Stimulated activated naive CD8-positive, alpha-beta T cell treated with anti-CD3 and anti-CD28 coated beads, Interleukin-15, Interleukin-2, amounts not matched to agents 100 U/mL and 50 U/mL, for 24 hours (primary cell): ENCODE measurements at regions not wholly inside any gene's neighbourhood (a gene's known extent, or its start where the extent isn't known, plus 50 kb on each side); places are given as distances from the start of the nearest gene placed in this dataset.

Experiments used
- ATAC-seq: fragments of 150-1000 bp; cut with Tn5 transposase; one replicate; pipeline ENCODE4 v1.10.0; 2021
- DNase-seq: peaks from one replicate; pipeline ENCODE4 v3.0.0; 2021

GRCh38 chr5:93062548-93062947 is 518.5 kb downstream of the NR2F1-AS1 start:
- no peak for ATAC-seq
- DNase-seq: no peak

GRCh38 chr5:93058309-93058708 is 522.7 kb downstream of the NR2F1-AS1 start:
- ATAC-seq (no peak), DNase-seq (no peak)

DNA sequence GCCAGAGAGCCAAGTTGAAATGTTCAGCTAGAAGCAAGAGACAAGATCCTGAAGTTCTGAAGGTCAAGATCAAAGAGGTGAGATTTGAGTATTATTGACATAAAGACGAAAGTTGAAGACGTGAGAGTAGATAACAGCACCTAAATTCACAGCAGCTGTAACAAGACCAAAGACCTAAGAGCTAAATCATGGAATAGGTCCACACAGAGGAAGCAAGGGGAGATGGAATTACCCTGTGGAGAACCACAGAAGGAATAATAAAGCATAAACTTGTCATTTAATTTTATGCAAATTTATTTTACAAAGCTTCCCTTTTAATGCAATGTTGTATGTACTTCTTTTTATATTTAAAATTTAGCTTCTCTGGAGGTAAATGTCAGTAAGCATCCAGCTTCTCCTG is 523.7 kb downstream of the NR2F1-AS1 start:
- DNase-seq (no peak), ATAC-seq (no peak)

DNA sequence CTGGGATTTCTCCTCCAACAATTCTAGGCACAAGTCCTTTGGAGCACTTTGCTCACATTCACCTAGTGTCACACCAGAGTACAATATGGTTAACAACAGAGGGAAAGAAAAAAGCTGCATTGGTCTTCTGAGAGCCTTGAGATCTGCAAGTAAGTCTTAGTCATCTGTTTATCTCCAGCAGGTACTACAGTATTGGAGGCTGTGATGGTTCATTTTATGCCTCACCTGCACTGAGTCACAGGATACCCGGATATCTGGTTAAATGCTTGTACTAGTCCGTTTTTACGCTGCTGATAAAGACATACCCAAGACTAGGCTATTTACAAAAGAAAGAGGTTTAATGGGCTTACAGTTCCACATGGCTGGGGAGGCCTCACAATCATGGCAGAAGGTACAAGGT is 525.0 kb downstream of the NR2F1-AS1 start:
- no peak for DNase-seq
- no peak for ATAC-seq

- ATAC-seq (no peak), DNase-seq (no peak)
Measured at GRCh38 chr5:93055561-93055960, 525.5 kb downstream of the NR2F1-AS1 start.

DNA sequence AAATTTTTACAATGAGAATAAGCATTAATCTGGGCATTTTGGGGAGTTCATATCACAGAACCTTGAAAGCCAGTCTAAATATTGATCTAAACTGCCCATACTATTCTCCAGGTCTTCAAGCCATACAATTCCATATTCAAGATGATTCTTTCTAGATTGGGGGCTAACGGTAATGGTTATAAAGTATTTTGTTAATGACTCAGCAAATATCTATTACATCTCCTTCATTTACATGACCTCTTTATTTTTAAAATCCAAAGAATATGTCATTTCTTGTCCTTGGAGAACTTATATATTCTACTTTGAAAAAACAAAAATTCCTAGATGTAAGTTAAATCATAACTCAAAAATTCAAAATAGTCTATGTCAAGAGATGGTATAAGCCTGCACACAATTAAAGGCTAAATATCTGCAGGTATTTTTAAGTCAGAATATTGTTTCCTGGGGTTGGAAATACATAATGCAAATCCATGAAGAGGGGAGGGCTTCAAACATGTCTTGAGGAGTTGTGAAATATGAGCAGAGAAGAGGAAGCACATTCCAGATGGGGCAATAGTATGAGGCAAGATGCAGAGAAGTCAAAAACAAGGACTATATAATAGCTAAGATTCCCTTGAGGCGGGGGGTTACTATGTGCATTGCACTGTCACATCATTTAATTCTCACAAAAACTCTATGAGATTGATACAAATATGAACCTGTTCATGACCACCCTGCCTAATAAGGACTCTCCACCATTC is 526.4 kb downstream of the NR2F1-AS1 start:
- DNase-seq (no peak), ATAC-seq (no peak)

DNA sequence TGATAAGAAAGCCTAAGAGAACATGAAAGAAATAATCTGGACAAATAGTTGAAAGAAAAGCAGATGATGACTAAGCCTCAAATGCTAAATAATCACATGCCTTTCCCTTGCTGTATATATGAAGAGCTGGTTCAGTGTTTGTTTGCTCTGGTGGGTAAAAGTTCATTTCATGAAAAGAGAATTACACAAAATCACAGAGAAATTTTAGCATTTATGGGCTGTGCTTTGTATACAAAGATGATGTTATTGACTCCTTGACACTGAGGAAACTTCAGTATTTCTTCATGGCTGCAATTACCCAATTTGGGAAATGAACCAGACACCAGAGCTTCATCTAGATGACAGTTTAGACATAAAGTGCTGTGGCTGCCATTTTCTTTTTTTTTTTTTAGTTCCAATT is 527.2 kb downstream of the NR2F1-AS1 start:
- DNase-seq (no peak), ATAC-seq (no peak)

GRCh38 chr5:93048858-93049257 is 532.2 kb downstream of the NR2F1-AS1 start:
- no peak for DNase-seq
- no peak for ATAC-seq

DNA sequence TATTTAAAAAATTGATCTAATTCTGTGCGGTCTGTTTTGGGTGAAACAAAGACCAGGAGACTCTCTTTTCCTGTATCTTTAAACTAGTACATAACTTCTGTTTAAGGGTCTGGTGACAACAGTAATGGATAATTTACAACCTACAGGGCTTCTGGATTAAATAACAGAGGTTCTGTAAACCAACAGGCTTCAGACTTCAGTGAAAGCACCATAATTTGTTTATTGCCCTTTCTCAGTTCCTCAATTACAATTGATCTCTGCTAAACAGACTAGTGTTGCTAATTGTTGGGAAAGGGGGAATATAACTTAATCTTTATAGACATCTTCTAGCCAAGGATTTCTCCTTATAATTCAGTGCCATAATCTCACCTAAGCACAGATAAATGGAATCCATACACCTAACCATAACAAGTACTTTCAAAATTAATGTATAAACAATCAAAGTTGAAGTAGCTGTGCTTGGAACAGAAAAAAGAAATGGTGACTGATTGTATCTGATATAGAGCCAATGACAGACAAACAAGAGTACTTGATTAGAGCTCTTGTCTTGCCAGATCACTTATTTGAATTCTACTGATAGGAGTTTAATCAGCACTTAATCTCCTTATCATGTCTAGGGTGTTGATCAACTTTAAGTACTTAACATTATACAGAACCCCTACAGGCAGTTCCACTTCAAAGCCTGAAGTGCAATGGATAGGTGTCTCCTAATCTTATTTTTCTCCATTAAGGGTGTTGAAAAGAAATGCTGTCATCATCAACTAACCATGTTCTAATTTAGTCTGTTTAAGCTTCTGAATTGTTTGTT is 536.0 kb downstream of the NR2F1-AS1 start:
- DNase-seq: no peak
- no peak for ATAC-seq

GRCh38 chr5:93039888-93040287 is 541.1 kb downstream of the NR2F1-AS1 start:
- DNase-seq: no peak
- no peak for ATAC-seq

GRCh38 chr5:93034621-93035590 is 546.1 kb downstream of the NR2F1-AS1 start:
- DNase-seq (no peak), ATAC-seq (no peak)

- DNase-seq (no peak), ATAC-seq (no peak)
Measured at GRCh38 chr5:93022796-93023447, 558.1 kb downstream of the NR2F1-AS1 start.

DNA sequence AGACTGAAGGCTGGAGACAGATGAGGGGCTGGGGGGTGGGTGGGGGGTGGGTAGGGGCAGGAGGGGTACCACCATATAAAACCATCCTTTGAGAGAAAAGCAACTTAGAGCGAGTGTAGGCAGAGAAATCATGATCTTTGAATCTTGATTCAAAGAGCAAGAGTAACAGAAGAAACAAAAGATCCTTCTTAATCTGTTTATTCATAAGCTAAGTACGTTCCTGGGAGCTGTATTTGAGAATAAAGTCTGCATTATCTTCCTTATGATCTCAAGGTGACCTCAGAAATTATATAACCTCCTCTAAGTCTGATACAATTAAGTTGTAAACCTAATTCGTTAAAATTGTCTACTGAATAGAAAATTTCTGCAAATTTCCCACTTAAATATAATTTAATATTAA is 558.8 kb downstream of the NR2F1-AS1 start:
- ATAC-seq (no peak), DNase-seq (no peak)

DNA sequence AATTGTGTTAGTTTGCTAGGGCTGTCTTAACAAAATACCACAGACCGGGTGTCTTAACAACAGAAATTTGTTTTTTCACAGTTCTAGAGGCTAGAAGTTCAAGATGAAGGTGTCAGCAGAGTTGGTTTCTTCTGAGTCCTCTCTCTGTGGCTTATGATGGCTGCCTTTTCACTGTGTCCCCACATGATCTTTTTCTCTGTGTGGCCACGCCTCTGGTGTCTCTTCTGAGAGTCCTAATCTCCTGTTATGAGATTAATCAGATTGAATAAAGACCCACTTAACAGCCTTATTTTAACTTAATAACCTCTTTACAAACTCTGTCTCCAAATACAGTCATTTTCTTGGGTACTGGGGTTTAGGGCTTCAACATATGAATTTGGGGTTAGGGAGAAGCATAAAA is 561.1 kb downstream of the NR2F1-AS1 start:
- no peak for DNase-seq
- ATAC-seq: no peak

GRCh38 chr5:93018461-93018860 is 562.6 kb downstream of the NR2F1-AS1 start:
- no peak for DNase-seq
- ATAC-seq: no peak

GRCh38 chr5:93017849-93018248 is 563.2 kb downstream of the NR2F1-AS1 start:
- DNase-seq: no peak
- no peak for ATAC-seq

GRCh38 chr5:93017376-93017775 is 563.6 kb downstream of the NR2F1-AS1 start:
- DNase-seq (no peak), ATAC-seq (no peak)

- DNase-seq (no peak), ATAC-seq (no peak)
Measured at GRCh38 chr5:93010616-93011015, 570.4 kb downstream of the NR2F1-AS1 start.

GRCh38 chr5:93010037-93010436 is 571.0 kb downstream of the NR2F1-AS1 start:
- DNase-seq (no peak), ATAC-seq (no peak)

DNA sequence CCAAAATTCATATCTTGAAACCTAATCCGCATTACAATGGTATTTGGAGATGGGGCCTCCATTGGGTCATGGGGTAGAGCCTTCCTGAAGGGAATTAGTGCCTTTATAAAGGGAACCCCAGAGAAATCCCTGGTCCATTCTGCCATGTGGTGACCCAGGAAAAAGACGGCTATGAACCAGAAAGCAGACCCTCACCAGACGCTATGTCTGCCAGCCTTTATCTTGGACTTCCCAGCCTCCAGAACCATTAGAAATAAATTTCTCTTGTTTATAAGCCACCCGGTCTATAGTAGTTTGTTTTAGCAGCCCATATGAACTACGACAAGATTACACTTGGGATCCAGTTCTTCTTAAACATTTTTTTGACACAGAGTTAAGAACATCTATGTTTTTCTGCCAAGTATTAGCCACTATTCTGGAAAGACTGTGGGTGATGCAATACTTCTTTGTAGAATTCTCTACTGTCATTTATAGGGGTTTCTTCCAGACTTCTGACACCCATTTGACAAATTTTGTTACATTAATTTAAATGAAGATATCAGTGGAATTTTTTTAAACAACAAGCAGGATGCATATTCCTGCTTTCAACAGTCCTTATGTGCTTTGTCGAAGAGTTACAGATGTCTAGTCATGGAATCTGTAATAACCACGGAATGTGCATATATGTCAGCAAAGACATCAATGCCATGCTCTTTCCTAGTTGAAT is 572.4 kb downstream of the NR2F1-AS1 start:
- DNase-seq (no peak), ATAC-seq (no peak)

- no peak for DNase-seq
- no peak for ATAC-seq
Measured at GRCh38 chr5:93006915-93007314, 574.1 kb downstream of the NR2F1-AS1 start.
